Breast epithelium (tissue), 3 donors: ENCODE measurements at regions not wholly inside any gene's neighbourhood (a gene's known extent, or its start where the extent isn't known, plus 50 kb on each side); places are given as distances from the start of the nearest gene placed in this dataset.

Experiments used
- CTCF ChIP-seq, 3 donors: fragments of 450-650 bp; IDR thresholded peaks; one replicate each; pipeline ENCODE4 v1.5.1; 2016 to 2017; ENCODE audit warnings: antibody characterized with exemption in 3 of 3, mild to moderate bottlenecking in 3 of 3, moderate library complexity in 3 of 3
- POLR2A ChIP-seq: fragments of 450-650 bp; IDR thresholded peaks from one replicate; pipeline ENCODE4 v1.6.1; 2016; ENCODE audit warnings: antibody characterized with exemption, mild to moderate bottlenecking, moderate library complexity
- POLR2AphosphoS5 ChIP-seq, 3 donors: sonication (generic); formaldehyde crosslinking; IDR thresholded peaks; one replicate each; pipeline ENCODE4 v1.6.1; 2017; ENCODE audit warnings: antibody characterized with exemption in 3 of 3

DNA sequence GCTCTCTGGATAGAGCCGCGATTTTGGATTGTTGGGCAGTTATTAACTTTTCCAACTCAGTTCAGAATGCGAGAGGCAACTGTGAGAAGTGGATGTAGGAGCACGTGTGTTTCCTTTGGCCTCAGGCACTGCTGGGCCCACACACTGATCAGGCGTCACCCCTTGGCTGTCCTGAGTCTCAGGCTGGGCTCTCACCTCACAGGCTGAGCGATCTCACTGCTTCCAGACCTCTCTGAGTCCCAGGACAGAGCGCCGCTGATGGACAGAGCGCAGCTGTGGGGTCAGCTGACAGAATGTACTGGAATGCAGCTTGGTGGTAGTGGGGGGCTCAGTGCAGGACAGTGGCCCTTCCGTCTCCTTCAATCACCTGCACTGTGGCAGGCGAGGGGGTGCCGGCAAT, 516.2 kb downstream of the TBC1D22A start:
- TF ChIP-seq CTCF (IDR thresholded peaks at IDR 0.05), result no peak
- no peak for TF ChIP-seq POLR2AphosphoS5 (IDR thresholded peaks at IDR 0.05)
- no peak for TF ChIP-seq POLR2A
